Mesenchymal stem cell (in vitro differentiated cells and primary cell): ENCODE measurements at regions not wholly inside any gene's neighbourhood (a gene's known extent, or its start where the extent isn't known, plus 50 kb on each side); places are given as distances from the start of the nearest gene placed in this dataset.

Experiments
- DNase-seq: peaks from one replicate; pipeline ENCODE4 v3.0.0-alpha.2; 2013
- H2AFZ ChIP-seq: one replicate; pipeline ENCODE4 v1.6.1; 2013; ENCODE audit warnings: low read depth, mild to moderate bottlenecking, control low read depth, inconsistent platforms, low read length, moderate library complexity
- H2AK5ac ChIP-seq: 2 replicates; pipeline ENCODE4 v1.6.1; 2013; ENCODE audit warnings: low read length, moderate library complexity, mild to moderate bottlenecking, inconsistent platforms; ENCODE audit not compliant: severe bottlenecking
- H2BK120ac ChIP-seq: one replicate; pipeline ENCODE4 v1.6.1; 2013; ENCODE audit warnings: low read depth, mild to moderate bottlenecking, inconsistent platforms, low read length, moderate library complexity
- H2BK12ac ChIP-seq, 2 experiments: one replicate each; pipeline ENCODE4 v1.6.1; 2013; ENCODE audit warnings: inconsistent platforms in 2 of 2, low read length in 2 of 2, mild to moderate bottlenecking in 2 of 2, moderate library complexity in 2 of 2, control low read depth in 1 of 2
- H2BK15ac ChIP-seq: one replicate; pipeline ENCODE4 v1.6.1; 2013; ENCODE audit warnings: mild to moderate bottlenecking, low read depth, inconsistent platforms; ENCODE audit not compliant: poor library complexity, severe bottlenecking
- H2BK5ac ChIP-seq: 2 replicates; pipeline ENCODE4 v1.6.1; 2013; ENCODE audit warnings: low read depth, mild to moderate bottlenecking, low read length, control low read depth, inconsistent platforms; ENCODE audit not compliant: poor library complexity, severe bottlenecking
- H3K14ac ChIP-seq, 2 experiments: one replicate each; pipeline ENCODE4 v1.6.1; 2013; ENCODE audit warnings: inconsistent platforms in 2 of 2, low read length in 2 of 2, control low read depth in 1 of 2, mild to moderate bottlenecking in 1 of 2, moderate library complexity in 1 of 2
- H3K18ac ChIP-seq, 2 experiments: one replicate each; pipeline ENCODE4 v1.6.1; 2013; ENCODE audit warnings: inconsistent platforms in 2 of 2, low read length in 2 of 2, control low read depth in 1 of 2, low read depth in 1 of 2, mild to moderate bottlenecking in 1 of 2
- H3K23ac ChIP-seq, 2 experiments: one replicate each; pipeline ENCODE4 v1.6.1; 2013; ENCODE audit warnings: inconsistent platforms in 2 of 2, low read length in 2 of 2, mild to moderate bottlenecking in 2 of 2, moderate library complexity in 2 of 2, control low read depth in 1 of 2
- H3K27ac ChIP-seq: 2 replicates; pipeline ENCODE4 v1.5.1; 2013; ENCODE audit warnings: mild to moderate bottlenecking, moderate library complexity, low read length, control low read depth, inconsistent platforms; ENCODE audit not compliant: poor library complexity, severe bottlenecking
- H3K27me3 ChIP-seq, 2 experiments: 2 replicates each; pipeline versions ENCODE4 v1.6.1 to v1.7.0; 2013; ENCODE audit warnings: low read length in 2 of 2, mild to moderate bottlenecking in 2 of 2, moderate library complexity in 2 of 2, control low read depth in 1 of 2, inconsistent platforms in 1 of 2; ENCODE audit not compliant: control insufficient read depth in 1 of 2, insufficient read depth in 1 of 2
- H3K36me3 ChIP-seq, 2 experiments: 2 replicates each; pipeline versions ENCODE4 v1.6.1 to v1.7.0; 2013; ENCODE audit warnings: low read length in 2 of 2, control low read depth in 1 of 2, inconsistent platforms in 1 of 2, low read depth in 1 of 2, mild to moderate bottlenecking in 1 of 2; ENCODE audit not compliant: insufficient read depth in 2 of 2, control insufficient read depth in 1 of 2
- H3K4ac ChIP-seq, 2 experiments: one replicate each; pipeline ENCODE4 v1.6.1; 2013; ENCODE audit warnings: inconsistent platforms in 2 of 2, low read length in 2 of 2, mild to moderate bottlenecking in 2 of 2, moderate library complexity in 2 of 2, control low read depth in 1 of 2, low read depth in 1 of 2
- H3K4me1 ChIP-seq: 2 replicates; pipeline ENCODE4 v1.6.1; 2013; ENCODE audit warnings: low read depth, low read length, control low read depth; ENCODE audit not compliant: control insufficient read depth, insufficient read depth
- H3K4me2 ChIP-seq: 2 replicates; pipeline ENCODE4 v1.6.1; 2013; ENCODE audit warnings: low read length, mild to moderate bottlenecking, inconsistent platforms; ENCODE audit not compliant: poor library complexity, severe bottlenecking
- H3K4me3 ChIP-seq, 2 experiments: 2 replicates each; pipeline versions ENCODE4 v1.5.1 to v1.7.0; 2013; ENCODE audit warnings: low read length in 2 of 2, mild to moderate bottlenecking in 2 of 2, control low read depth in 1 of 2, low read depth in 1 of 2; ENCODE audit not compliant: insufficient read depth in 1 of 2
- H3K79me1 ChIP-seq: replicated peaks from 2 replicates; pipeline ENCODE4 v1.6.1; 2013; ENCODE audit warnings: mild to moderate bottlenecking, control low read depth, low read length, inconsistent platforms; ENCODE audit not compliant: poor library complexity, severe bottlenecking
- H3K9ac ChIP-seq: 2 replicates; pipeline ENCODE4 v1.7.0; 2013; ENCODE audit warnings: mild to moderate bottlenecking, low read length, moderate library complexity
- H3K9me3 ChIP-seq: 2 replicates; pipeline ENCODE4 v1.7.0; 2013; ENCODE audit warnings: mild to moderate bottlenecking, low read length; ENCODE audit not compliant: control insufficient read depth
- H4K8ac ChIP-seq: one replicate; pipeline ENCODE4 v1.6.1; 2013; ENCODE audit warnings: inconsistent platforms, mild to moderate bottlenecking, low read length, moderate library complexity
- H4K91ac ChIP-seq: one replicate; pipeline ENCODE4 v1.6.1; 2013; ENCODE audit warnings: mild to moderate bottlenecking, low read length, inconsistent platforms
- WGBS: methylation state at CpG from one replicate; pipeline ENCODE4 v1.1.7; 2013; ENCODE audit warnings: mixed read lengths; 5-methylcytosine and 5-hydroxymethylcytosine counted together

- no peak overlapping the region for H4K91ac ChIP-seq
- no peak overlapping the region for H4K8ac ChIP-seq
- H3K18ac ChIP-seq, result no peak overlapping the region
- no peak overlapping the region for H3K9ac ChIP-seq
- peak; percentile 5 for DNase-seq
- no peaks in the 10 kb centered on the region for H3K79me1 ChIP-seq
- H3K14ac ChIP-seq, result no peak overlapping the region
- H2AK5ac ChIP-seq, result no peak overlapping the region
- H3K4ac ChIP-seq, result no peak overlapping the region
- H3K4me3 ChIP-seq, result no peak overlapping the region
- 77% methylated on average over 5 of the region's 7 CpGs for WGBS
- no peaks in the 10 kb centered on the region for H3K36me3 ChIP-seq
- no peak overlapping the region for H2BK120ac ChIP-seq
- no peaks in the 10 kb centered on the region for H3K9me3 ChIP-seq
- H2BK5ac ChIP-seq, result no peak overlapping the region
- no peak overlapping the region for H3K27ac ChIP-seq
- H3K4me2 ChIP-seq, result no peak overlapping the region
- H2BK12ac ChIP-seq, result no peak overlapping the region
- peaks cover 11% of the 10 kb centered on the region for H3K4me1 ChIP-seq
- H3K23ac ChIP-seq, result no peak overlapping the region
- peaks cover 8 to 47% of the 10 kb centered on the region in 2 experiments for H3K27me3 ChIP-seq
- no peak overlapping the region for H2BK15ac ChIP-seq
- H2AFZ ChIP-seq, result no peak overlapping the region
These were observed 73.2 kb upstream of the CLDN5 start for GRCh38 chr22:19597399-19597735.

- Histone ChIP-seq H3K18ac (no peak overlapping the region), H3K36me3 (no peaks in the 10 kb centered on the region), H4K8ac (peak overlapping the region; percentile 28), H2BK12ac (no peak overlapping the region), H3K23ac (no peak overlapping the region), H4K91ac (peak overlapping the region; percentile 36), H3K9me3 (no peaks in the 10 kb centered on the region), H3K14ac (peak overlapping the region in 1 of 2 experiments; percentile 44), H3K79me1 (no peaks in the 10 kb centered on the region), H3K4me2 (no peak overlapping the region), H3K27me3 (peaks cover 8 to 46% of the 10 kb centered on the region in 2 experiments), H3K4ac (no peak overlapping the region), H3K9ac (no peak overlapping the region), H3K4me1 (peaks cover 11% of the 10 kb centered on the region), H2BK120ac (no peak overlapping the region), H3K27ac (no peak overlapping the region), H2AFZ (no peak overlapping the region), H3K4me3 (no peak overlapping the region), H2AK5ac (no peak overlapping the region), H2BK5ac (no peak overlapping the region), H2BK15ac (no peak overlapping the region)
- DNase-seq, result no peak
- 73% methylated on average over 10 of the region's 10 CpGs for WGBS
These were observed 74.0 kb upstream of the CLDN5 start for GRCh38 chr22:19598054-19598855.

- Histone ChIP-seq H3K4me1 (peaks cover 11% of the 10 kb centered on the region), H3K9ac (no peak overlapping the region), H3K79me1 (no peaks in the 10 kb centered on the region), H3K4ac (no peak overlapping the region), H3K23ac (no peak overlapping the region), H2BK12ac (no peak overlapping the region), H2BK5ac (no peak overlapping the region), H3K4me3 (no peak overlapping the region), H3K9me3 (no peaks in the 10 kb centered on the region), H3K18ac (no peak overlapping the region), H3K27me3 (peaks cover 8 to 40% of the 10 kb centered on the region in 2 experiments), H2AK5ac (no peak overlapping the region), H3K36me3 (no peaks in the 10 kb centered on the region), H2AFZ (no peak overlapping the region), H2BK15ac (no peak overlapping the region), H3K14ac (no peak overlapping the region), H2BK120ac (no peak overlapping the region), H3K4me2 (no peak overlapping the region), H3K27ac (no peak overlapping the region), H4K91ac (no peak overlapping the region), H4K8ac (no peak overlapping the region)
- DNase-seq, result no peak
- 69% methylated on average over 5 of the region's 5 CpGs for WGBS
These were observed 74.8 kb upstream of the CLDN5 start for GRCh38 chr22:19599004-19599403.

- Histone ChIP-seq H3K4me3 (no peak overlapping the region), H3K18ac (no peak overlapping the region), H3K27me3 (peaks cover 8 to 40% of the 10 kb centered on the region in 2 experiments), H4K91ac (no peak overlapping the region), H3K9me3 (no peaks in the 10 kb centered on the region), H2BK15ac (no peak overlapping the region), H3K23ac (peak overlapping the region in 1 of 2 experiments; percentile 37), H3K36me3 (no peaks in the 10 kb centered on the region), H3K4me2 (no peak overlapping the region), H3K9ac (no peak overlapping the region), H4K8ac (no peak overlapping the region), H3K27ac (no peak overlapping the region), H2AK5ac (no peak overlapping the region), H3K4ac (no peak overlapping the region), H2BK12ac (no peak overlapping the region), H3K4me1 (peaks cover 11% of the 10 kb centered on the region), H2AFZ (no peak overlapping the region), H2BK120ac (no peak overlapping the region), H3K79me1 (no peaks in the 10 kb centered on the region), H2BK5ac (no peak overlapping the region), H3K14ac (no peak overlapping the region)
- no peak for DNase-seq
- WGBS, result 75% methylated on average over 12 of the region's 12 CpGs
These were observed 75.5 kb upstream of the CLDN5 start for GRCh38 chr22:19599626-19600243.
